Esophagus squamous epithelium (tissue), 4 donors: ENCODE measurements at regions not wholly inside any gene's neighbourhood (a gene's known extent, or its start where the extent isn't known, plus 50 kb on each side); places are given as distances from the start of the nearest gene placed in this dataset.

Experiments used
- CTCF ChIP-seq, 6 experiments: fragments of 450-650 bp in 4 of 6; fragments of 200-600 bp in 2 of 6; sonication (generic) in 2 of 6; IDR thresholded peaks; one replicate each; pipeline ENCODE4 v1.5.1; 2016 to 2019; ENCODE audit warnings: antibody characterized with exemption in 6 of 6, mild to moderate bottlenecking in 4 of 6, moderate library complexity in 4 of 6
- POLR2A ChIP-seq, 4 donors: fragments of 450-650 bp; IDR thresholded peaks; one replicate each; pipeline ENCODE4 v1.6.1; 2017; ENCODE audit warnings: antibody characterized with exemption in 4 of 4, mild to moderate bottlenecking in 4 of 4, moderate library complexity in 3 of 4

- TF ChIP-seq CTCF (IDR thresholded peaks at IDR 0.05) (no peak), POLR2A (IDR thresholded peaks at IDR 0.05) (no peak)
Observed at GRCh38 chr3:6737630-6738029, 123.3 kb upstream of the GRM7 start.
